HepG2 (cell line): ENCODE measurements at regions not wholly inside any gene's neighbourhood (a gene's known extent, or its start where the extent isn't known, plus 50 kb on each side); places are given as distances from the start of the nearest gene placed in this dataset.

ENCODE experiments used
- ATAC-seq: fragments of 200-7000 bp; cut with Tn5 transposase; 3 replicates; pipeline ENCODE4 v1.9.1; 2020; ENCODE audit warnings: mild to moderate bottlenecking, moderate library complexity
- BruUV-seq: library from RNA; stranded (reverse); fragments of 400-500 nt; replicated peaks from 2 replicates; lab custom pipeline; 2021; lab: Mats Ljungman, UMichigan
- CTCF ChIA-PET: fragments of 300-600 bp; formaldehyde crosslinking; extraction: SDS; loops from one replicate; lab custom pipeline; 2021; ENCODE audit warnings: low total read pairs, inconsistent platforms, low intra/inter-chr PET ratio; lab: Yijun Ruan, JAX
- POLR2A ChIA-PET: fragments of 350-600 bp; sonication (Branson Sonifier 250); formaldehyde crosslinking; loops from one replicate; lab custom pipeline; 2020; ENCODE audit warnings: antibody characterized with exemption, inconsistent platforms; lab: Yijun Ruan, JAX
- DNase-seq: peaks from one replicate; pipeline ENCODE4 v3.0.0-alpha.2; 2015; ENCODE audit warnings: low spot score
- FAIRE-seq: peaks from 3 replicates; lab custom pipeline; 2011; peaks lifted over from hg19 to GRCh38; lab: Jason Lieb, UNC
- H2AFZ ChIP-seq: one replicate; pipeline ENCODE4 v1.6.1; 2011; ENCODE audit warnings: low read length, inconsistent platforms
- H3K27ac ChIP-seq: fragments of 300-600 bp; 3 replicates; pipeline ENCODE4 v1.8.0; 2011; ENCODE audit warnings: mixed run types, mild to moderate bottlenecking, mixed read lengths, low read length, inconsistent platforms; ENCODE audit not compliant: insufficient read depth; ENCODE audit errors: extremely low read length
- H3K27me3 ChIP-seq, 2 experiments: fragments of 200-600 bp in 1 of 2; 2 replicates in 1 of 2; 3 replicates in 1 of 2; pipeline versions ENCODE4 v1.6.0 to v1.8.0; 2011; ENCODE audit warnings: low read length in 2 of 2, mild to moderate bottlenecking in 2 of 2, moderate library complexity in 2 of 2, inconsistent platforms in 1 of 2; ENCODE audit not compliant: insufficient read depth in 2 of 2, control insufficient read depth in 1 of 2
- H3K36me3 ChIP-seq, 2 experiments: fragments of 200-600 bp in 1 of 2; replicated peaks in 1 of 2; 2 replicates in 1 of 2; 3 replicates in 1 of 2; pipeline versions ENCODE4 v1.5.1 to v1.8.0; 2011; ENCODE audit warnings: low read length in 2 of 2, inconsistent platforms in 1 of 2; ENCODE audit not compliant: insufficient read depth in 2 of 2, control insufficient read depth in 1 of 2
- H3K4me1 ChIP-seq: 2 replicates; pipeline ENCODE4 v1.5.1; 2012; ENCODE audit warnings: low read length, inconsistent platforms; ENCODE audit not compliant: insufficient read depth
- H3K4me2 ChIP-seq: 2 replicates; pipeline ENCODE4 v1.6.0; 2011; ENCODE audit warnings: low read depth, low read length, inconsistent platforms
- H3K4me3 ChIP-seq, 3 experiments: fragments of 200-600 bp in 1 of 3; sonication (generic), shearing (Covaris generic) in 1 of 3; replicated peaks in 1 of 3; 2 replicates each; pipeline ENCODE4 v1.5.1; 2011 to 2016; ENCODE audit warnings: low read length in 3 of 3, inconsistent platforms in 2 of 3, low read depth in 2 of 3, mild to moderate bottlenecking in 2 of 3, control low read depth in 1 of 3, mixed read lengths in 1 of 3; ENCODE audit not compliant: insufficient read depth in 1 of 3
- H3K79me2 ChIP-seq: one replicate; pipeline ENCODE4 v1.6.1; 2011; ENCODE audit warnings: low read length, inconsistent platforms; ENCODE audit not compliant: insufficient read depth
- H3K9ac ChIP-seq: 2 replicates; pipeline ENCODE4 v1.6.0; 2011; ENCODE audit warnings: mild to moderate bottlenecking, low read depth, low read length, inconsistent platforms; ENCODE audit not compliant: insufficient read depth
- H3K9me3 ChIP-seq: 2 replicates; pipeline ENCODE4 v1.5.1; 2012; ENCODE audit warnings: mild to moderate bottlenecking, low read length
- H4K20me1 ChIP-seq: 2 replicates; pipeline ENCODE4 v1.6.0; 2011; ENCODE audit warnings: inconsistent platforms, mild to moderate bottlenecking, low read length, moderate library complexity; ENCODE audit not compliant: insufficient read depth
- ARID2 ChIP-seq: sonication (generic); formaldehyde crosslinking; IDR thresholded peaks from 2 replicates; pipeline ENCODE4 v1.8.1; 2022; ENCODE audit warnings: mild to moderate bottlenecking, missing genetic modification reagents, borderline replicate concordance
- BCL6 ChIP-seq: IDR thresholded peaks from 2 replicates; pipeline ENCODE4 v1.6.1; 2016; ENCODE audit warnings: missing genetic modification reagents, missing compliant biosample characterization
- GATAD2A ChIP-seq: IDR thresholded peaks from 2 replicates; pipeline ENCODE4 v1.6.1; 2016
- MED1 ChIP-seq: sonication (generic); formaldehyde crosslinking; IDR thresholded peaks from 2 replicates; pipeline ENCODE4 v1.4.0; 2020; ENCODE audit warnings: missing genetic modification reagents
- SP5 ChIP-seq: IDR thresholded peaks from 2 replicates; pipeline ENCODE4 v1.6.1; 2016; ENCODE audit warnings: low read depth, borderline replicate concordance
- ZNF274 ChIP-seq: sonication (generic); formaldehyde crosslinking; IDR thresholded peaks from 2 replicates; pipeline ENCODE4 v1.5.1; 2020; ENCODE audit warnings: mild to moderate bottlenecking, missing genetic modification reagents
- WGBS: methylation state at CpG from one replicate; pipeline ENCODE4 v1.1.6; 2017; ENCODE audit warnings: low lambda C conversion rate; 5-methylcytosine and 5-hydroxymethylcytosine counted together
- in situ Hi-C: cut with HindIII; loops from 2 replicates; pipeline ENCODE4 v1.10.0; 2017; ENCODE audit warnings: low pct_unique_long_range_greater_than_20kb; ENCODE audit not compliant: extremely low pct_ligation_motif_present
- intact Hi-C: fragments of 100-400 bp; cut with micrococcal nuclease; formaldehyde crosslinking; loops from one replicate; pipeline ENCODE4 v1.10.0; 2022; ENCODE audit not compliant: unreplicated experiment
- TF ChIP-seq, protein P1 (sequence below): sonication (generic); formaldehyde crosslinking; IDR thresholded peaks from 2 replicates; pipeline ENCODE4 v1.5.1; 2020; ENCODE audit warnings: mild to moderate bottlenecking, missing genetic modification reagents, moderate library complexity

DNA sequence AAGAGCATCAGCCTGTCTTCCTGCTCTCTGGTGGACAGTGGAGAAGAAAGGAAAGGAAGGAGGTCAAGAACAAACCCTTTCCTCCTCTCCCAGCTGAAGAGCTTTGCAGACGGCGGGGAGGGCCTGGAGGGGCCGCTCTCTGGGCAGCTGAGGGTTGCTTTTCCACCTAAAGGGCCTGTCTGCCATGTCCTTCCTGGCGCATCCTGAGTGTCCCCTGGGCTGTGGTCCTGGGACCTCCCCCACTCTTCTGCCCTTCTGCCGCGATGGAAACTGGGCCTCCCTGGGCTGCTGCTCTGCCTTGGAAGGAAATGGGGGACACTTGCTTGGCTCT is 107.0 kb downstream of the ETS2 start:
- 65% methylated on average over 4 of the region's 6 CpGs for WGBS
- H3K4me3 ChIP-seq, result no peak overlapping the region; a peak in 1 of 6 replicates
- no peak for TF ChIP-seq ZNF274 (CRISPR knock-in tag)
- no peak for ATAC-seq
- ChIA-PET POLR2A (no interaction called here), CTCF (no interaction called here)
- no peaks in the 10 kb centered on the region; a peak in 1 of 5 replicates for H3K27me3 ChIP-seq
- H3K4me1 ChIP-seq, result peaks cover 85% of the 10 kb centered on the region
- no peaks in the 10 kb centered on the region for H4K20me1 ChIP-seq
- in situ Hi-C loops, result no loop called here
- intact Hi-C loops, result no loop called here
- BruUV-seq, result no TSS peak
- FAIRE-seq, result no peak
- no peak overlapping the region for H3K4me2 ChIP-seq
- H3K36me3 ChIP-seq, result no peaks in the 10 kb centered on the region
- H2AFZ ChIP-seq, result no peak overlapping the region
- no peak overlapping the region for H3K27ac ChIP-seq
- no peak overlapping the region for H3K9ac ChIP-seq
- H3K79me2 ChIP-seq, result no peaks in the 10 kb centered on the region
- no peak for DNase-seq
- H3K9me3 ChIP-seq, result no peaks in the 10 kb centered on the region

DNA sequence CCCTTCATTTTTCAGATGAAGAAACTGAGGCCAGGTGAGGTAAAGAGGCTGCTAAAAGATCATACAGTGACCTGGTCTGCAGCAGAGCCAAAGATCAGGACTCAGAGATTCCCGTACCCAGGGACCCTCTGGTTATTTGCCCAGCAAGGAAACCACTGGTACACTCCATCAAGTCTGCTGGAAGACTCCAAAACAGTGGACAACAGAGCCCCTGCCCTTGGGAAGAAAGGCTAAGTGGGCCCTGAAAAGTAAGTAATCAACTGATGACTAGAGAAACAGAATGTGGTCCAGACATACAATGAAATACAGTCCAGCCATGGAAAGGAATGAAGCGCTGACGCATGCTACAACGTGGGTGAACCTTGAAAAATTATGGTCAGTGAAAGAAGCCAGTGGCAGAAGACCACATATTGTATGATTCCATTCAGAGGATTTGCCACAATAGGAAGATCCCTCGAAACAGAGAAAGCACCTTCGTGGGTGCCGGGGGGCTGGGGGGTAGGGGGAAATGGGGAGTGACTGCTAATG is 106.4 kb downstream of the ETS2 start:
- Histone ChIP-seq H3K4me3 (no peak overlapping the region), H4K20me1 (no peaks in the 10 kb centered on the region), H3K9me3 (no peaks in the 10 kb centered on the region), H2AFZ (no peak overlapping the region), H3K79me2 (no peaks in the 10 kb centered on the region), H3K9ac (no peak overlapping the region)
- in situ Hi-C loops (no loop called here), intact Hi-C loops (no loop called here)
- CTCF ChIA-PET, result no interaction called here
- WGBS, result 74% methylated on average over 7 of the region's 7 CpGs
- TF ChIP-seq, protein P1, sequence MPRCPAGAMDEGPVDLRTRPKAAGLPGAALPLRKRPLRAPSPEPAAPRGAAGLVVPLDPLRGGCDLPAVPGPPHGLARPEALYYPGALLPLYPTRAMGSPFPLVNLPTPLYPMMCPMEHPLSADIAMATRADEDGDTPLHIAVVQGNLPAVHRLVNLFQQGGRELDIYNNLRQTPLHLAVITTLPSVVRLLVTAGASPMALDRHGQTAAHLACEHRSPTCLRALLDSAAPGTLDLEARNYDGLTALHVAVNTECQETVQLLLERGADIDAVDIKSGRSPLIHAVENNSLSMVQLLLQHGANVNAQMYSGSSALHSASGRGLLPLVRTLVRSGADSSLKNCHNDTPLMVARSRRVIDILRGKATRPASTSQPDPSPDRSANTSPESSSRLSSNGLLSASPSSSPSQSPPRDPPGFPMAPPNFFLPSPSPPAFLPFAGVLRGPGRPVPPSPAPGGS (CRISPR knock-in tag), result no peak
- TF ChIP-seq SP5 (CRISPR knock-in tag), result no peak
- no peak for TF ChIP-seq MED1 (CRISPR knock-in tag)
- no peak for TF ChIP-seq BCL6 (CRISPR knock-in tag)
- no peak for TF ChIP-seq ARID2 (CRISPR knock-in tag)
- no peak for TF ChIP-seq GATAD2A
- TF ChIP-seq, all 625 proteins: peak for 0
- ATAC-seq, result no peak
- POLR2A ChIA-PET, result no interaction called here
- no peaks in the 10 kb centered on the region; a peak in 1 of 5 replicates for H3K27me3 ChIP-seq
- H3K36me3 ChIP-seq, result no peaks in the 10 kb centered on the region
- no peak overlapping the region for H3K27ac ChIP-seq
- H3K4me1 ChIP-seq, result peaks cover 85% of the 10 kb centered on the region
- no peak for DNase-seq
- no peak overlapping the region for H3K4me2 ChIP-seq
- no peak for FAIRE-seq
- no TSS peak for BruUV-seq
